Parathyroid adenoma (tissue), 2 donors: ENCODE measurements at regions not wholly inside any gene's neighbourhood (a gene's known extent, or its start where the extent isn't known, plus 50 kb on each side); places are given as distances from the start of the nearest gene placed in this dataset.

Experiments
- H2AFZ ChIP-seq: fragments of 300-600 bp; sonication (generic); one replicate; pipeline ENCODE4 v1.7.0; 2017; ENCODE audit warnings: antibody characterized with exemption, mild to moderate bottlenecking
- H3K27ac ChIP-seq: fragments of 300-600 bp; sonication (generic); one replicate; pipeline ENCODE4 v1.7.0; 2017
- H3K27me3 ChIP-seq: fragments of 300-600 bp; sonication (generic); one replicate; pipeline ENCODE4 v1.7.0; 2017; ENCODE audit warnings: low read length; ENCODE audit not compliant: control insufficient read depth, insufficient read depth
- H3K36me3 ChIP-seq: fragments of 300-600 bp; sonication (generic); one replicate; pipeline ENCODE4 v1.7.0; 2017; ENCODE audit warnings: low read length; ENCODE audit not compliant: control insufficient read depth, insufficient read depth
- H3K4me1 ChIP-seq: fragments of 300-600 bp; sonication (generic); one replicate; pipeline ENCODE4 v1.7.0; 2017; ENCODE audit warnings: control low read depth
- H3K4me2 ChIP-seq: fragments of 300-600 bp; sonication (generic); one replicate; pipeline ENCODE4 v1.7.0; 2017; ENCODE audit warnings: low read length
- H3K4me3 ChIP-seq: fragments of 300-600 bp; sonication (generic); one replicate; pipeline ENCODE4 v1.7.0; 2017; ENCODE audit warnings: low read depth, low read length
- H3K79me2 ChIP-seq: fragments of 300-600 bp; sonication (generic); one replicate; pipeline ENCODE4 v1.7.0; 2017; ENCODE audit warnings: control low read depth
- H3K9ac ChIP-seq: fragments of 300-600 bp; sonication (generic); one replicate; pipeline ENCODE4 v1.7.0; 2017; ENCODE audit warnings: mild to moderate bottlenecking
- H3K9me3 ChIP-seq: fragments of 300-600 bp; sonication (generic); one replicate; pipeline ENCODE4 v1.7.0; 2017; ENCODE audit warnings: low read length; ENCODE audit not compliant: control insufficient read depth
- TF ChIP-seq, protein P1 (sequence below): fragments of 300-600 bp; sonication (generic); IDR thresholded peaks from one replicate; pipeline ENCODE4 v1.7.0; 2017; ENCODE audit warnings: antibody characterized with exemption, mild to moderate bottlenecking
- donor health status: primary hyperparathyroidism.

DNA sequence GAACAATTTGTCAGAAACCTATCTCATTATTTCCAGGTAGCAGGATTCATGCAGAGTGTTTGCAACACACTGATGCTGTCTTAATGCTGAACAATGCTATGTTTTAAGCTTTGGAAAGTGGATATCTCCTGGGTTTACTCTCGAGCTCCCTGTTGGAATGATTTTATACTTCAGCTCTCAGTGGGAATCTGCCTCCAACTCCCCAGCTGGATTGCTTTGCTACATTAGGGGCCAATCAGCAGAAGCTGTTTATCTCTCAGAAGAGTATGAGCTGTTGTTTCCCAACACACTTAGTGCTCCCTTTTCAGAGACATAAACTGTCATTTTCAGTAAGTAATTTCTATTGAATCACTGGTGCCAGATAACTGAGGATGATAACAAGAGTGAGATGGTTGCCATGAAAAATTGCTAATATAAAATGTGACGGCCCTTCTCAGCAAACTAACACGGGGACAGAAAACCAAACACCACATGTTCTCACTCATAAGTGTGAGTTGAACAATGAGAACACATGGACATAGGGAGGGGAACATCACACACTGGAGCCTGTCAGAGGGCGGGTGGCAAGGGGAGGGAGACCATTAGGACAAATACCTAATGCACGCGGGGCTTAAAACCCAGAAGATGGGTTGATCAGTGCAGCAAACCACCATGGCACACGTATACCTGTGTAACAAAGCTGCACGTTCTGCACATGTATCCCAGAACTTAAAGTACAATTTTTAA lies 265.9 kb upstream of the RUNX1 start:
- Histone ChIP-seq H3K27me3 (no peaks in the 10 kb centered on the region), H3K4me3 (no peak overlapping the region), H3K9ac (no peak overlapping the region), H2AFZ (no peak overlapping the region), H3K27ac (no peak overlapping the region), H3K4me1 (no peaks in the 10 kb centered on the region), H3K4me2 (no peak overlapping the region), H3K36me3 (no peaks in the 10 kb centered on the region), H3K79me2 (no peaks in the 10 kb centered on the region), H3K9me3 (no peaks in the 10 kb centered on the region)
- TF ChIP-seq, protein P1, sequence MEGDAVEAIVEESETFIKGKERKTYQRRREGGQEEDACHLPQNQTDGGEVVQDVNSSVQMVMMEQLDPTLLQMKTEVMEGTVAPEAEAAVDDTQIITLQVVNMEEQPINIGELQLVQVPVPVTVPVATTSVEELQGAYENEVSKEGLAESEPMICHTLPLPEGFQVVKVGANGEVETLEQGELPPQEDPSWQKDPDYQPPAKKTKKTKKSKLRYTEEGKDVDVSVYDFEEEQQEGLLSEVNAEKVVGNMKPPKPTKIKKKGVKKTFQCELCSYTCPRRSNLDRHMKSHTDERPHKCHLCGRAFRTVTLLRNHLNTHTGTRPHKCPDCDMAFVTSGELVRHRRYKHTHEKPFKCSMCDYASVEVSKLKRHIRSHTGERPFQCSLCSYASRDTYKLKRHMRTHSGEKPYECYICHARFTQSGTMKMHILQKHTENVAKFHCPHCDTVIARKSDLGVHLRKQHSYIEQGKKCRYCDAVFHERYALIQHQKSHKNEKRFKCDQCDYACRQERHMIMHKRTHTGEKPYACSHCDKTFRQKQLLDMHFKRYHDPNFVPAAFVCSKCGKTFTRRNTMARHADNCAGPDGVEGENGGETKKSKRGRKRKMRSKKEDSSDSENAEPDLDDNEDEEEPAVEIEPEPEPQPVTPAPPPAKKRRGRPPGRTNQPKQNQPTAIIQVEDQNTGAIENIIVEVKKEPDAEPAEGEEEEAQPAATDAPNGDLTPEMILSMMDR: no peak

DNA sequence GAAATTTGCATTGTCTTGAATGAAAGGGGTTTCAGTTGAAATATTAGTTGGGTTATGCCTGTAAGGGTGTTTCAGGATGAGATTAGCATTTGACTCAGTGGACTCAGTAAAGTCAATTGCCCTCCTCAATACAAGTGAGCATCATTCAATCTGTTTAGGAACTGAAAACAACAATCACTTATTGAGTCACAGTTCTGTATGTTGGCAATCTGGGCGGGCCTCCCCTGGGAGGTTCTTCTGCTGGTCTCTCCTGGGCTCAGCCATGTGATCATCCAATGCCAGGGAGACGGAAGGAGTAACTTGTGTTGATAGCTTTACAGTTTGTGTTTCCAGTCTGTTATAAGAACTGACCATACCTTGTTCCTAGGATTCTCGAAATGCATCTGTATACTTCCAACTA lies 262.9 kb upstream of the RUNX1 start:
- H3K36me3 ChIP-seq: no peaks in the 10 kb centered on the region
- H3K4me1 ChIP-seq: no peaks in the 10 kb centered on the region
- no peak overlapping the region for H2AFZ ChIP-seq
- H3K9ac ChIP-seq: no peak overlapping the region
- no peak overlapping the region for H3K27ac ChIP-seq
- H3K4me3 ChIP-seq: no peak overlapping the region
- TF ChIP-seq, protein P1: no peak
- H3K79me2 ChIP-seq: no peaks in the 10 kb centered on the region
- H3K27me3 ChIP-seq: no peaks in the 10 kb centered on the region
- H3K9me3 ChIP-seq: no peaks in the 10 kb centered on the region
- no peak overlapping the region for H3K4me2 ChIP-seq

DNA sequence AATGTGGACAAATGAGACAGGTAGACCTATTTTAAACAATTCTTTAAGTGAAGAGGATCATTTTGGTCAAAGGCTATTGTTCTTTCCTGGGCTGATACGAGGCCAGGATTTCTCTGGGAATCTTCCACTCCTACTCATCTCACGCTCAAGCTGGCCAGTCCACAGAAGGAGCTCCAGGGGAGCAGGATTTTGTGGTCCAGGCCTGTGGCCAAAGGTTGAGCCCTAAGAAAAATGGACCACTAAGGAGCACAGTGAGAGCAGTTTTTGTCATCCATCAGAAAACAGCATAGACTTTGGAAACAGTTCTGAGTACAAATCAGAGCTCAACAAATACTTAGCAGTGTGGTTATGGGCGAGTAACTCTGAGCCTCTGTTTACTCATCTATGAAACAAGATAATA lies 260.2 kb upstream of the RUNX1 start:
- Histone ChIP-seq H3K4me2 (no peak overlapping the region), H3K4me3 (no peak overlapping the region), H2AFZ (no peak overlapping the region), H3K27me3 (no peaks in the 10 kb centered on the region), H3K79me2 (no peaks in the 10 kb centered on the region), H3K4me1 (no peaks in the 10 kb centered on the region), H3K9me3 (no peaks in the 10 kb centered on the region), H3K27ac (no peak overlapping the region), H3K9ac (no peak overlapping the region), H3K36me3 (no peaks in the 10 kb centered on the region)
- TF ChIP-seq, protein P1: no peak

DNA sequence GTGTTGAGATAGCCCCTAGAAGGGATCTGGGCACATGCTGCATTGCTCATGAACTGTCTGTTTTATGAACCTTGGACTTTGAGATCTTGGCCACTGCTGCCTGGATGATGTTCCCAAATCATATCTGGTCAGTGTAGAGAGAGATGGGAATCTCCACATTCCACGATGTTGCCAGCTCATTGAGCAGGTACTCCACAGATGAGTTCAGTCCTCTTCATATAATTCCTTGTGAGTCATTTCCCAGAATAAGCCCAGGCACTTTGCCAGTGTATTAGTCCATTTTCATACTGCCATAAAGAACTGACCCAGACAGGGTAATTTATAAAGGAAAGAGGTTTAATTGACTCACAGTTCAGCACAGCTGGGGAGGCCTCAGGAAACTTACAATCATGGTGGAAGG lies 254.0 kb upstream of the RUNX1 start:
- TF ChIP-seq, protein P1: no peak
- Histone ChIP-seq H3K4me3 (no peak overlapping the region), H2AFZ (no peak overlapping the region), H3K27ac (no peak overlapping the region), H3K9ac (no peak overlapping the region), H3K9me3 (no peaks in the 10 kb centered on the region), H3K36me3 (no peaks in the 10 kb centered on the region), H3K79me2 (no peaks in the 10 kb centered on the region), H3K27me3 (no peaks in the 10 kb centered on the region), H3K4me2 (no peak overlapping the region), H3K4me1 (no peaks in the 10 kb centered on the region)

DNA sequence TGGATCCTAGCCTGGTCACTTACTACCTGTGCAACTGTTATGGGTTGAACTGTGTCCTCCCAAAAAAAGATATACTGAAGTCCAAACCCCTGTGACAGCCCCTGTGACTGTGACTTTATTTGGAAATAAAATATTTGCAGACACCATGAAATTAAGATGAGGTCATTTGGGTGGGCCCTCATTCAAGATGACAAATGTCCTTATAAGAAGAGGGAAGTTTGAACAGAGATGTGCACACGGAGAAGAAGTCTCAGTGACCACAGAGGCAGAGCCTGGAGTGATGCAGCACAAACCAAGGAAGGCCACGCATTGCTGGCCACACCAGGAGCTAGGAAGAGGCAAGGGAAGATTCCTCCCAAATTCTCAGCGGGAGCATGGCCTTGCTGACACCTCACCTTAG lies 249.7 kb upstream of the RUNX1 start:
- TF ChIP-seq, protein P1: no peak
- Histone ChIP-seq H3K36me3 (no peaks in the 10 kb centered on the region), H3K4me1 (no peaks in the 10 kb centered on the region), H3K27me3 (no peaks in the 10 kb centered on the region), H3K4me2 (no peak overlapping the region), H3K4me3 (no peak overlapping the region), H2AFZ (no peak overlapping the region), H3K27ac (no peak overlapping the region), H3K9me3 (no peaks in the 10 kb centered on the region), H3K79me2 (no peaks in the 10 kb centered on the region), H3K9ac (no peak overlapping the region)
